Tibial nerve (tissue), 4 donors: ENCODE measurements at regions not wholly inside any gene's neighbourhood (a gene's known extent, or its start where the extent isn't known, plus 50 kb on each side); places are given as distances from the start of the nearest gene placed in this dataset.

Source experiments
- EP300 ChIP-seq, 2 donors: sonication (generic); formaldehyde crosslinking; IDR thresholded peaks; one replicate each; pipeline ENCODE4 v1.6.1; 2017; ENCODE audit warnings: antibody characterized with exemption in 2 of 2, mild to moderate bottlenecking in 1 of 2
- POLR2A ChIP-seq, 2 donors: fragments of 450-650 bp; IDR thresholded peaks; one replicate each; pipeline ENCODE4 v1.6.1; 2017; ENCODE audit warnings: antibody characterized with exemption in 2 of 2, mild to moderate bottlenecking in 2 of 2, moderate library complexity in 2 of 2
- TF ChIP-seq, protein P1 (sequence below), 5 experiments: fragments of 200-600 bp in 3 of 5; fragments of 450-650 bp in 2 of 5; sonication (generic) in 3 of 5; IDR thresholded peaks; one replicate each; pipeline ENCODE4 v1.5.1; 2016 to 2019; ENCODE audit warnings: antibody characterized with exemption in 5 of 5, mild to moderate bottlenecking in 3 of 5, moderate library complexity in 2 of 5

- TF ChIP-seq, protein P1, sequence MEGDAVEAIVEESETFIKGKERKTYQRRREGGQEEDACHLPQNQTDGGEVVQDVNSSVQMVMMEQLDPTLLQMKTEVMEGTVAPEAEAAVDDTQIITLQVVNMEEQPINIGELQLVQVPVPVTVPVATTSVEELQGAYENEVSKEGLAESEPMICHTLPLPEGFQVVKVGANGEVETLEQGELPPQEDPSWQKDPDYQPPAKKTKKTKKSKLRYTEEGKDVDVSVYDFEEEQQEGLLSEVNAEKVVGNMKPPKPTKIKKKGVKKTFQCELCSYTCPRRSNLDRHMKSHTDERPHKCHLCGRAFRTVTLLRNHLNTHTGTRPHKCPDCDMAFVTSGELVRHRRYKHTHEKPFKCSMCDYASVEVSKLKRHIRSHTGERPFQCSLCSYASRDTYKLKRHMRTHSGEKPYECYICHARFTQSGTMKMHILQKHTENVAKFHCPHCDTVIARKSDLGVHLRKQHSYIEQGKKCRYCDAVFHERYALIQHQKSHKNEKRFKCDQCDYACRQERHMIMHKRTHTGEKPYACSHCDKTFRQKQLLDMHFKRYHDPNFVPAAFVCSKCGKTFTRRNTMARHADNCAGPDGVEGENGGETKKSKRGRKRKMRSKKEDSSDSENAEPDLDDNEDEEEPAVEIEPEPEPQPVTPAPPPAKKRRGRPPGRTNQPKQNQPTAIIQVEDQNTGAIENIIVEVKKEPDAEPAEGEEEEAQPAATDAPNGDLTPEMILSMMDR (IDR thresholded peaks at IDR 0.05) = no peak
- TF ChIP-seq EP300 (IDR thresholded peaks at IDR 0.05) (no peak), POLR2A (IDR thresholded peaks at IDR 0.05) (no peak)
Observed at GRCh38 chr16:5480431-5481195, 383.0 kb upstream of the EEF2KMT start.
